Transverse colon (tissue), 4 donors: ENCODE measurements at regions not wholly inside any gene's neighbourhood (a gene's known extent, or its start where the extent isn't known, plus 50 kb on each side); places are given as distances from the start of the nearest gene placed in this dataset.

Experiments used
- DNase-seq: peaks from one replicate; pipeline ENCODE4 v3.0.0-alpha.2; 2019
- H3K27ac ChIP-seq, 4 donors: fragments of 200-600 bp; sonication (generic); 2 replicates each; pipeline ENCODE4 v1.5.1; 2016 to 2018; ENCODE audit warnings: inconsistent platforms in 4 of 4
- H3K27me3 ChIP-seq: fragments of 200-600 bp; sonication (generic); 2 replicates; pipeline ENCODE4 v1.5.1; 2017; ENCODE audit warnings: inconsistent platforms
- H3K36me3 ChIP-seq, 4 donors: fragments of 200-600 bp; sonication (generic); 2 replicates each; pipeline ENCODE4 v1.5.1; 2017 to 2019; ENCODE audit warnings: inconsistent platforms in 4 of 4
- H3K4me1 ChIP-seq, 4 donors: fragments of 200-600 bp; sonication (generic); 2 replicates each; pipeline ENCODE4 v1.5.1; 2017 to 2020; ENCODE audit warnings: inconsistent platforms in 4 of 4
- H3K4me3 ChIP-seq, 4 donors: fragments of 200-600 bp; sonication (generic); 1 replicate in 1 of 4; 2 replicates in 3 of 4; pipeline versions ENCODE4 v1.5.1 to v1.6.1; 2017 to 2019; ENCODE audit warnings: inconsistent platforms in 4 of 4
- H3K9me3 ChIP-seq, 2 donors: fragments of 200-600 bp; sonication (generic); 2 replicates each; pipeline ENCODE4 v1.5.1; 2017 to 2019; ENCODE audit warnings: inconsistent platforms in 2 of 2
- CTCF ChIP-seq, 5 experiments: fragments of 200-600 bp in 3 of 5; fragments of 450-650 bp in 2 of 5; sonication (generic) in 3 of 5; IDR thresholded peaks; 1 replicate in 2 of 5; 2 replicates in 3 of 5; pipeline ENCODE4 v1.5.1; 2016 to 2017; ENCODE audit warnings: antibody characterized with exemption in 5 of 5, inconsistent platforms in 3 of 5, mild to moderate bottlenecking in 2 of 5, moderate library complexity in 1 of 5
- EP300 ChIP-seq: sonication (generic); formaldehyde crosslinking; IDR thresholded peaks from one replicate; pipeline ENCODE4 v1.6.1; 2017; ENCODE audit warnings: antibody characterized with exemption, low read depth
- POLR2A ChIP-seq: fragments of 450-650 bp; IDR thresholded peaks from one replicate; pipeline ENCODE4 v1.6.1; 2016; ENCODE audit warnings: antibody characterized with exemption, mild to moderate bottlenecking, moderate library complexity
- POLR2AphosphoS5 ChIP-seq, 3 donors: sonication (generic); formaldehyde crosslinking; IDR thresholded peaks; one replicate each; pipeline ENCODE4 v1.6.1; 2016; ENCODE audit warnings: antibody characterized with exemption in 3 of 3
- WGBS, 2 donors: methylation state at CpG; one replicate each; pipeline ENCODE4 v1.1.5; 2018; ENCODE audit warnings: low coverage in 1 of 2; 5-methylcytosine and 5-hydroxymethylcytosine counted together
- in situ Hi-C, 4 donors: fragments of 200-750 bp; cut with MboI; loops; one replicate each; pipeline versions ENCODE4 v1.15.0 to v1.15.1; 2017; ENCODE audit warnings: low sequenced_read_pairs in 3 of 4, low pct_ligation_motif_present in 1 of 4, low pct_unique_long_range_greater_than_20kb in 1 of 4
- intact Hi-C: fragments of 100-400 bp; cut with DNase I; formaldehyde crosslinking; loops from one replicate; pipeline ENCODE4 v1.15.1; 2023; ENCODE audit warnings: low total_unique reads

DNA sequence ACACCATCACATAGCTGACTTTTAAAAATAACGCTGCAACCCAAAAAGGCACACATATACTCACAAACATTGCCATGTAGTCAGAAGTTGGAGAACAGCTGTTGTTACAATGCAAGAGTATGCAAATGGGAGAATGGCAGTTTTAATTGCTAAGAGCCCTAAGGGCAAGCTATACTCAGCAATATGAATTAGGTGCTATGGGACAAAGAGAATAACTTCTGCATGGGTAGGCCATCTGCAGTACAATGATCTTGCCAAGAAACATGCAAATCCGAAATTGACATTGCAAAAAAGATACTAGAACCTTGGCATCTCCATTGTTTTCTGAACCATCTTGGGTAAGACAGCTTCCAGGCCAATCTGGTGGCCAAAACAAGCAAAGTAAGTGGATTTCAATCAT, 697.8 kb downstream of the LRRIQ3 start:
- no peak overlapping the region for H3K27ac ChIP-seq
- H3K36me3 ChIP-seq, result no peaks in the 10 kb centered on the region
- H3K27me3 ChIP-seq, result no peaks in the 10 kb centered on the region
- H3K4me1 ChIP-seq, result no peaks in the 10 kb centered on the region
- in situ Hi-C loops (no loop called here), intact Hi-C loops (no loop called here)
- no peak for DNase-seq
- WGBS, 2 donors, result 50 to 100% methylated on average over 1 to 2 of the region's 2 CpGs
- TF ChIP-seq POLR2AphosphoS5 (IDR thresholded peaks at IDR 0.05) (no peak), EP300 (no peak), CTCF (IDR thresholded peaks at IDR 0.05) (no peak), POLR2A (no peak)
- H3K4me3 ChIP-seq, result no peak overlapping the region
- no peaks in the 10 kb centered on the region for H3K9me3 ChIP-seq

DNA sequence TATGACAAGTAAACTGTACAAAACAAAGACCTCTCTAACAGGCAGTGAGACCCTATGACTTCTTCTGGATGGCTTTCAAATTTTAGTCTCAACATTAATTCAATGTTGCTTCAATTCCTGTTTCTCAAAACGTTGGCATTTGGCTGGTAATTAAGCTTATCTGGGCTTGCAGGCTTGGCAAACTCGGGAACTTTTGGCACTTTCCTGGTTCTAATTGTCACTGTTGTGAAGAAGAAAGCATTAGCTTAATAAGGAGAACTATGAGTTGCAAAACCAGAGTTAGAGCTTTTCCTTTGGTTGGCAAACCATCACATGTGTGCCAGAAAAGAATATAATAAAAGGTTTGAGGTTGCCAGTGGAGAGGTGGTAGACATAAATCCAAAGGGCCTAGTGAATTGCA, 698.3 kb downstream of the LRRIQ3 start:
- no peak overlapping the region for H3K27ac ChIP-seq
- no peaks in the 10 kb centered on the region for H3K27me3 ChIP-seq
- H3K4me1 ChIP-seq, result no peaks in the 10 kb centered on the region
- H3K36me3 ChIP-seq, result no peaks in the 10 kb centered on the region
- H3K4me3 ChIP-seq, result no peak overlapping the region
- WGBS, 2 donors, result 0 to 53% methylated on average over 1 to 2 of the region's 2 CpGs
- H3K9me3 ChIP-seq, result no peaks in the 10 kb centered on the region
- in situ Hi-C loops, result no loop called here
- TF ChIP-seq CTCF (IDR thresholded peaks at IDR 0.05) (no peak), POLR2A (no peak), EP300 (no peak), POLR2AphosphoS5 (IDR thresholded peaks at IDR 0.05) (no peak)
- intact Hi-C loops, result no loop called here
- no peak for DNase-seq

- DNase-seq, result no peak
- TF ChIP-seq POLR2AphosphoS5 (IDR thresholded peaks at IDR 0.05) (no peak), CTCF (IDR thresholded peaks at IDR 0.05) (no peak), POLR2A (no peak), EP300 (no peak)
- 87 to 88% methylated on average over 3 to 8 of the region's 8 CpGs for WGBS, 2 donors
- intact Hi-C loops (no loop called here), in situ Hi-C loops (no loop called here)
- Histone ChIP-seq H3K27me3 (no peaks in the 10 kb centered on the region), H3K27ac (no peak overlapping the region), H3K4me1 (no peaks in the 10 kb centered on the region), H3K4me3 (no peak overlapping the region), H3K9me3 (no peaks in the 10 kb centered on the region), H3K36me3 (no peaks in the 10 kb centered on the region)
Observed at GRCh38 chr1:73491621-73492020, 706.4 kb downstream of the LRRIQ3 start.

GRCh38 chr1:73475316-73475870, 722.6 kb downstream of the LRRIQ3 start:
- Histone ChIP-seq H3K4me3 (no peak overlapping the region), H3K9me3 (no peaks in the 10 kb centered on the region), H3K36me3 (no peaks in the 10 kb centered on the region), H3K27me3 (no peaks in the 10 kb centered on the region), H3K27ac (no peak overlapping the region), H3K4me1 (no peaks in the 10 kb centered on the region)
- no peak for DNase-seq
- in situ Hi-C loops, result no loop called here
- 54 to 56% methylated on average over 2 to 3 of the region's 3 CpGs for WGBS, 2 donors
- intact Hi-C loops, result no loop called here
- TF ChIP-seq CTCF (IDR thresholded peaks at IDR 0.05), result no peak
- no peak for TF ChIP-seq EP300
- TF ChIP-seq POLR2A, result no peak
- TF ChIP-seq POLR2AphosphoS5 (IDR thresholded peaks at IDR 0.05), result no peak
